Hepatic stellate cell (primary cell): ENCODE measurements at regions not wholly inside any gene's neighbourhood (a gene's known extent, or its start where the extent isn't known, plus 50 kb on each side); places are given as distances from the start of the nearest gene placed in this dataset.

ENCODE experiments used
- DNase-seq: peaks from one replicate; pipeline ENCODE4 v3.0.0; 2011; ENCODE audit warnings: low spot score

- DNase-seq = no peak
These were observed 375.7 kb upstream of the CDH9 start for GRCh38 chr5:27414099-27414498.

DNA sequence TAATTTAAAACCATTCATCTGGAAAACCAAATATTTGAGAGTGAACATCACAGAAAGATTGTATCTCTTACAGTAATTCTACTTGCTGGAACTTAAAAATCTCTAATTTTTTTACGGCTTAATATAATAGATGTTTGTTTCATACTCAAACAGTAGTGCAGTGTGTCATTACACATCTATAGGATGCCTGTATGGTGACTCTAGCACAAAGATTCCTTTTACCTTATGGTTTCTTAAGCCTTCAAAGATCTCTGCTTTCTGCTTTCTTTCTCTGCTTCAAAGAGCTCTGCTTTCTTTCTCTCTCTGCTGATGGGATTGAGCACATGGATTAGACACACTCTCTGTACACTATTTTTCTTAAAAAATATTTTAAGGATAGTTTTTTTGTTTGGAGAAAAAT, 374.0 kb upstream of the CDH9 start:
- DNase-seq = no peak

- DNase-seq = no peak
These were observed 367.6 kb upstream of the CDH9 start for GRCh38 chr5:27406020-27406419.

DNA sequence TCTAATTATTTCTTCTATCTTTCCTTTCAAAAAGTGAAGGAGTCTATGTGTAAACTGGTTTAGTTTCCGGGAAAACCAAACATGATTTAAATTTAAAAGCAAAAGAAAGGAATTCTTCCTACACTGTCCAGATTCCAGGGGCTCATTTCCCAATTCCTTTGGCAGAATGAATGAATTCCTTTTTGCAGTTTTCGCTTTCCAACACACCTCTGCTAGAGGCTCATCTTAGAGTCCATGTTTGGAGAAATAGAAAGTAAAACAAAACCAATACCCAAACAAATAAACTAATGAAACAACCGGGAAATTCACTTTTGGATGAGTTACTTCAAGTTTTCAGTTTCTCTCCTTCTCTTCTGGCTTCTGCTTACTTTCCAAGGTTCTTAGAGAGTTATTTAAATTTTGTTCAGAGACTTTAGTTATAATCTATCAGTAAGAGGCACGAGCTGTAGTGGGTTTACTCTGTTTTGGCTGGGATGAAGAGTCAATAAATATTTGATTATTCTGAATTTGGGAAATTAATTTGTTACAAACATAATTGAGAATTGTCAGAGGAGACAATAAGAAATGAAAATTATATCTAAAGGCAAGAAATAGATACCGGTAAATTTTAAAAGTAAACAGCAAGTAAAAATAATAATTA, 365.0 kb upstream of the CDH9 start:
- DNase-seq = no peak

GRCh38 chr5:27402828-27403227, 364.4 kb upstream of the CDH9 start:
- no peak for DNase-seq

- DNase-seq = no peak
These were observed 358.6 kb upstream of the CDH9 start for GRCh38 chr5:27396998-27397397.

DNA sequence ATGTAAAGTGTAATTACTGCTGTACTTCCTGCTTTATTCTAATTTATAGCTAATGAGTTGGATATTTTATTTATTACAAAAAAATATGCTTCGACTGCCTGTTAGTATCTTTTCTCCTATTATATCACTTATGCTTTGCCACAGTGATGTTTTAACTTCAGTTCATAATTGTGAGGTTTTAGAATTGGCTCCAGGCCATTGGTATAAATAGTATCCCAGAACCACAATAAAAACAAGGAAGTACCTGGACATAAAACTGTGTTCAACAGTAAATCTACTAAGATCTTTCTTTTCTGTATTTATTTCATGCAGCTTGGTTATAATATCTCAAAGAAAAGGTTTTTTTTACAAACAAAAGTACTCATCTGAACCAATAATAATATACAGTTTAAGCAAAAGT, 354.3 kb upstream of the CDH9 start:
- no peak for DNase-seq

- no peak for DNase-seq
These were observed 351.3 kb upstream of the CDH9 start for GRCh38 chr5:27389696-27390095.

DNA sequence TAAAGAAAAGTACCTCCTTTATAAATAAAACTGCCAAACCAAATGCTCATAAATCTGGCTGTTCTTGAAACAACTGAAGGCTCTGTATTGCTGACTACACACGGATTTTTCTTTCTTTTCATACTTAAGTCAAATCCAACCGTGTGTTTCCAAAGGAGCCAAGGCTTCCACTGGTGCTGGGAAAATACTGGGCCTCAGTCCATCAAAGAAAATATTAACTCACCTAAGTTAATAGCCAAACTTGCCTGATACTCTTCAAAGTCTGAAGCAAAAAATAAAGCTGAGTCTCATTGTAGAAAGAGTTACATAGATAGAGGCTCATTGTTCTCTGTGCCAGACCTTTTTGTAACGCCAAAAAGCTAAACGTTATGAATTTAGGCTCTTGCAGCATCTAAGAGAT, 350.4 kb upstream of the CDH9 start:
- no peak for DNase-seq

DNA sequence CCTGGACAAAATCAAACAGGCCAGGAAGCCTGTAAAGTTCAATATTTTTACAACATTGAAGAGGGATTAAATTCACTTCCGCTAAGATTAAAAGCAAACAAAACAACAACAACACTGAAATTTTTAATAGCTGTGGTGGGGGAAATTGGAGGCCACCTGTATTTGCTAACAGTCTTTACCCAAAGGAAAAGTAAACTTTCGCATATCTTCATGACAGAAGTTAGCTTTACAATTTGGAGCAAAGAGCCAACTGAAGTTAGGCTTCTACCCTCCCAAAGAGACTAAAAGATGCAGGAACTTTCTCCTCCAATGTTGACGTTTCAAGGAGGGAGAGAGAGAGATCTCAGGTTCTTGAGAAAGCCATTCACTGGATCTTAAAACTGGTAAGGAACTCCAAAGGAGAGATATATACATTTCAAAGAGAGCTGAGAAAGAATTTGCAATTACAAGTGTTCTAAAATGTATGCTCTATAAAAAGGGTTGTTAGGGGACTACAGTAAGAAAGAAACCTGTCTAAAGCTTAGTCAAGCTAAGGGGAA, 349.2 kb upstream of the CDH9 start:
- DNase-seq = no peak

DNA sequence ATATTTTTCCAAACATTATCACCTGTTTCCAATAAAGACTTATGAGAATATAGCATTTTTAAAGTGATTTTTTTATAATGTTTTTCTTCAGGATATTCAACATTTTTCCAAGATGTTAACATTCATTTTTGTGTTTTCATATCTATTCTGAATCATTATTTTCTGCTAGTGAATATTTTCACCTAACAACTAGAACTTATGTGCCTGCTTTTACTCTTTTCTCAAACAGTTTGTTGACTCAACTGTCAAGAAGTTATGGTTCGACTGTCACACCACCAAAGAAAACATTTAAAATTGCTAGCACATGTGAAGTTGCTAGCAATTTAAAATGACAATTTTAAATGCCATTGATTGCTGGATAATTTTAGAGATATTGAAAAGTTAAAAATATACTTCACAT, 343.3 kb upstream of the CDH9 start:
- no peak for DNase-seq

DNA sequence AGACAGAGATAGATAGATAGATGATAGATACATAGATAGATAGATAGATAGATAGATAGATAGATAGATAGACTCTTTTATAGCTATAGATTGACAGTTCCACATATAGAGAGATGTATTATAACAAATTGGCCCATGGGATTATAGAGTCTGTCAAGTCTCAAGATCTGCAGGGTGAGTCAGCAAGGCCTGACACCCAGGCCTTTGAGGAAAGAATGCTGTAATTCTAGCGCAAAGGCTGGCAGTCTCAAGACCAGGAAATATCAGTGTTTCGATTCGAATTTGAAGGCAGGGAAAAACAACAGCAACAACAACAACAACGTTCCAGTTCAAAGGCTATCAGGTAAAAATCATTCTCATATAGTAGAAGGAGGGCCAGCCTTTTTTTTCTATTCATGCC, 339.2 kb upstream of the CDH9 start:
- no peak for DNase-seq

DNA sequence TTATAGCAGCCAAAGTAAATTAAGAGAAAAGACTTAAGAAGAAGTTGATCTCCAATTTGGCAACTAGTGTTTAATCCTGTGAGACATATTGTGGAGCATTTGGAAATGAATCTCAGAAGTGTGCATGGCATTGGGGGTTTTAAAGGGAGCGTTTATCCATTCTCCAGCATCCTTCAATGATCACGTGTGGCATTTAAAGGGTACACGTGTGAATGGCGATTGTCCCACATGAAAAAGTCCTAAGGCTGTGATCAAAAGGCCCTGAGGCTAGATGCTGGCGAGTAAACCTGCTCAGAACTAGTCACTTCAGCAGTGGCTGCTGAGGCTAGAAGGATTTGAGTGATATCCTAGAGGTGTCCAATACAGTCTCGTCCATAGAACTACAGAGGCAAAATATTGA, 315.6 kb upstream of the CDH9 start:
- no peak for DNase-seq

DNA sequence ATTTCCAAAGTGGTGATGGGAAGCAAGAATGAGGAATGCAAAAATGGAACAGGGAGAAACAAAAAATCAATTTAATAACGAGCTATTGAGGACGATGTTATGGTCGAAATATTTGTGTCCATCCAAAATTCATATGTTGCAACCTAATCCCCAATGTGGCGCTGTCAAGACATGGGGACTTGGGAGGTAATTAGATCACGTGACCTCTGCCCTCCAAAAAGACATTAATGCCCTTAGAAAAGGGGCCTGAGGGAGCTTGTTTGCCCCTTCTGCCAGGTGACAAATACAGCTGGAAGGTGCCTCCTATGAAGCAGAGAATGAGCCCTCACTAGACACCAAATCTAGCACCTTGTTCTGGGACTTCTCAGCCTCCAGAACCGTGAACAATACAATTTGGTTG, 315.2 kb upstream of the CDH9 start:
- no peak for DNase-seq

DNA sequence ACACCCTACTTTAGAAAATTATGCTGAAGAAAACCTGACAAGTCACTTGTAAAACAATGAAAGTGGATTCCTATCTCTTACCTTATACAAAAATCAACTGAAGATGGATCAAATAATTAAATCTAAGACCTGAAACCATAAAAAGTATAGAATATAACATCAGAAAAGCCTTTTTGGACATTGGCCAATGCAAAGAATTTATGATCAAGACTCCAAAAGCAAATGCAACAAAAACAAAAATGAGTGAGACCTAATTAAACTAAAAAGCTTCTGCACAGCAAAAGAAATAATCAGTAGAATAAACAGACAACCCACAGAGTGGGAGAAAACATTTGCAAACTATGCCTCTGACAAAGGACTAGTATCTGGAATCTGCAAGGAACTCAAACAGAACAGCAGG, 303.0 kb upstream of the CDH9 start:
- DNase-seq = no peak

GRCh38 chr5:27336817-27337216, 298.4 kb upstream of the CDH9 start:
- DNase-seq = no peak

GRCh38 chr5:27328480-27328879, 290.1 kb upstream of the CDH9 start:
- DNase-seq = peak; percentile 1

DNA sequence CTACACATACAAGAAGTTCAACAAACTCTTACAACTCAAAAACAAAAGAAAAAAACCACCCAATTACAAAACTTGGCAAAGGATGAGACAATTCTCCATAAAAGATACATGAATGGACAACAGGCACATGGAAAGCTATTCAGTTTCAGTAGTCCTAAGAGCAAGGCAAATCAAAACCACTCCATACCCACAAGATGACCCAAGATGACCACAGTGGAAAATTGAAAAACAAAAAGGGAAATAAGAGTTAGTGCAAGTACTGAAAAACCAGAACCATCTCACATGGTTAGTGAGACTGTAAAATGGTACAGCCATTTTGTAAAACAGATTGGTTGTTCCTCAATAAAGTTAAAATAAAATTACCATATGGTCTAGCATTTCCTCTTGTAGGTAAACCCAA, 287.1 kb upstream of the CDH9 start:
- no peak for DNase-seq

DNA sequence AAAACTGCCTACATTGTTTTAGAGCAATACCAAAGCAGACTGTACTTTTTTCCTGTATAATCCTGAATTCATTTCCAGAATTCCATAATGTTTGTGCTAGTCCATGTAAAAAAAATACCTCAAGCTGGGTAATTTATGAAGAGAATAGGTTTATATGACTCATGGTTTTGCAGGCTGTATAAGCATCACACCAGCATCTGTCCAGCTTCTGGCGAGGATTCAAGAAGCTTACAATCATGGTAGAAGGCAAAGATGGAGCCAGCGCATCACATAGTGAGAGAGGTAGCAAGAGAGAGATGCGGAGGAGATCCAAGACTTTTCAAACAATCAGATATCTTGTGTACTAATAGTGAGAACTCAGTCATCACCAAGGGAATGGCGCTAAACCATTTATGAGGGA, 280.3 kb upstream of the CDH9 start:
- DNase-seq = no peak

GRCh38 chr5:27316271-27316650, 277.9 kb upstream of the CDH9 start:
- DNase-seq = no peak

GRCh38 chr5:27315363-27316270, 277.2 kb upstream of the CDH9 start:
- no peak for DNase-seq

DNA sequence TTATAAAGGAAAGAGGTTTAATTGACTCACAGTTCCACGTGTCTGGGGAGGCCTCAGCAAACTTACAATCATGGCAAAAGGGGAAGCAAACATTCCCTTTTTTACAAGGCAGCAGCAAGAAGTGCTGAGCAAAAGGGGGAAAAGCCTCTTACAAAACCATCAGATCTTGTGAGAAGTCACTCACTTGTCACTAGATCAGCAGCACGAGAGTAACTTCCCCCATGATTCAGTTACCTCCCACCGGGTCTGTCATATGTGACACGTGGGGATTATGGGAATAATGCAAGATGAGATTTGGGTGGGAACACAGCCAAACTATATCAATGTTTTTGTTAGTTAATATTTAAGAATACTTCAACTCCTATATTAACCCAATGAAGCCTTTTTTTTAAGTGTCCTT, 275.2 kb upstream of the CDH9 start:
- DNase-seq = no peak

DNA sequence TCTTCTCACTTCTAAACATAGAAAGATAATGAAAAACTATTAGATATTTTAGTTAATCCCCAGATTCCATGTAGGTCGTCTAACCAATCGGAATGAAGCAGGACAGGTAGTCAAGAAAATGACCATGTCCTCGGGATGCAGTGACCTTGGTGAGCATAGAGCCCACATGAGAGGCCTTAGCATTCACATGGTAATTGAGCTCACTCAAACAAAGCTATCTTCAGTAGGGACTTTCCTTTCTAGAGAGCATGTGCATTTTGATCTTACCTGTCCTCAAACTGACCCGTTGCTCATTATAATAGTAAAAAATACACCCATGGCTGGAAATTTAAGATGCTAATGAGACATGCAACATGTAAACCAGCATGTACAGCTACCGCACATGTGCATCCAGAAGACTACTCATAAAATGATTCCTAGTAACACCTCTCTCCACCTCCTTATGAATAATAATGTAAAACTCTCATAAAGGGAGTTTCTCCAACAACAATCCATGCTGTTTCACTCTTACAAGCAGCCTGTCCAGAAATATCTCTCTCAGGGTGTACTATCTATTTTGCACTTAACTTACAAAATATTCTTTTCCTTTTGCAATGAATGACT, 274.0 kb upstream of the CDH9 start:
- no peak for DNase-seq
